NCI-H345 treated with DMSO at 0.1 percent for 48 hours (cell line): ENCODE measurements at regions not wholly inside any gene's neighbourhood (a gene's known extent, or its start where the extent isn't known, plus 50 kb on each side); places are given as distances from the start of the nearest gene placed in this dataset.
A peak's percentile ranks its signal among the peaks of the same experiment; 100 is the strongest.

ENCODE experiments used
- DNase-seq: peaks from one replicate; lab custom pipeline; 2025; ENCODE audit not compliant: unreplicated experiment; lab: John Stamatoyannopoulos, UW

- no peak for DNase-seq
These were observed 556.9 kb upstream of the SETBP1 start for GRCh38 chr18:44123743-44124142.

GRCh38 chr18:44125446-44125845 is 555.2 kb upstream of the SETBP1 start:
- DNase-seq: no peak

GRCh38 chr18:44126598-44126997 is 554.1 kb upstream of the SETBP1 start:
- no peak for DNase-seq

- DNase-seq: no peak
These were observed 552.3 kb upstream of the SETBP1 start for GRCh38 chr18:44128365-44128764.

- peak; percentile 3 for DNase-seq
These were observed 550.2 kb upstream of the SETBP1 start for GRCh38 chr18:44130376-44130942.

GRCh38 chr18:44133483-44133882 is 547.2 kb upstream of the SETBP1 start:
- no peak for DNase-seq

GRCh38 chr18:44134447-44134846 is 546.2 kb upstream of the SETBP1 start:
- no peak for DNase-seq

GRCh38 chr18:44135741-44136140 is 544.9 kb upstream of the SETBP1 start:
- DNase-seq: no peak

GRCh38 chr18:44136326-44136725 is 544.4 kb upstream of the SETBP1 start:
- DNase-seq: no peak

- no peak for DNase-seq
These were observed 537.6 kb upstream of the SETBP1 start for GRCh38 chr18:44143072-44143471.

GRCh38 chr18:44149706-44150105 is 531.0 kb upstream of the SETBP1 start:
- no peak for DNase-seq

GRCh38 chr18:44153981-44154380 is 526.7 kb upstream of the SETBP1 start:
- DNase-seq: no peak

- DNase-seq: no peak
These were observed 524.6 kb upstream of the SETBP1 start for GRCh38 chr18:44156126-44156525.

GRCh38 chr18:44156776-44157335 is 523.8 kb upstream of the SETBP1 start:
- no peak for DNase-seq

GRCh38 chr18:44170208-44170880 is 510.3 kb upstream of the SETBP1 start:
- DNase-seq: no peak

GRCh38 chr18:44171301-44171700 is 509.4 kb upstream of the SETBP1 start:
- no peak for DNase-seq

- DNase-seq: no peak
These were observed 504.8 kb upstream of the SETBP1 start for GRCh38 chr18:44175891-44176290.

- DNase-seq: no peak
These were observed 502.2 kb upstream of the SETBP1 start for GRCh38 chr18:44178476-44178875.

- DNase-seq: no peak
These were observed 501.0 kb upstream of the SETBP1 start for GRCh38 chr18:44179693-44180092.

- no peak for DNase-seq
These were observed 500.0 kb upstream of the SETBP1 start for GRCh38 chr18:44180683-44181082.

GRCh38 chr18:44181951-44182747 is 498.5 kb upstream of the SETBP1 start:
- DNase-seq: no peak

- no peak for DNase-seq
These were observed 494.7 kb upstream of the SETBP1 start for GRCh38 chr18:44186001-44186400.
